ENCODE measurements at regions not wholly inside any gene's neighbourhood (a gene's known extent, or its start where the extent isn't known, plus 50 kb on each side); places are given as distances from the start of the nearest gene placed in this dataset.

GRCh38 chrX:26375346-26375745 is 159.4 kb downstream of the MAGEB5 start:
- DNase-seq (ENCODE audit: low spot score): no peak

DNA sequence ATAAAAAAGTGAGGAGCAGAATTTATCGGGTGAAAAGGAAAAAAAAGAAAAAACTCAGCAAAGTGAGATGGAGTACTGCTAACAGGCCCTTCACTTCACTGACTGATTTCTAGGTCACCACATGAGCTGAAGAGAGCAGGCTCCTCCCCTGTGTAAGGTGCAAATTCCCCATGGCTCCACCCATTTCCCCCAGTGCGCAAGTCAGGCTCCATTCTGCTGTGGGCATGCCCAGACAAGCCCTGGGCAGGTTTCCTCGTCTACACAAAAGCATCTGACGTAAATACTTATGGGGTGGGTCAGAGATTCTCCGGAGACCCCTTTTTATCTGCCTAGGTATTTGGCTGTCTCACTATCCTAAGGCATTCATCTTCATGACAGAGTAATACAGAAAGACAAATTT is 157.9 kb downstream of the MAGEB5 start:
- no peak for DNase-seq (ENCODE audit: low spot score)

DNA sequence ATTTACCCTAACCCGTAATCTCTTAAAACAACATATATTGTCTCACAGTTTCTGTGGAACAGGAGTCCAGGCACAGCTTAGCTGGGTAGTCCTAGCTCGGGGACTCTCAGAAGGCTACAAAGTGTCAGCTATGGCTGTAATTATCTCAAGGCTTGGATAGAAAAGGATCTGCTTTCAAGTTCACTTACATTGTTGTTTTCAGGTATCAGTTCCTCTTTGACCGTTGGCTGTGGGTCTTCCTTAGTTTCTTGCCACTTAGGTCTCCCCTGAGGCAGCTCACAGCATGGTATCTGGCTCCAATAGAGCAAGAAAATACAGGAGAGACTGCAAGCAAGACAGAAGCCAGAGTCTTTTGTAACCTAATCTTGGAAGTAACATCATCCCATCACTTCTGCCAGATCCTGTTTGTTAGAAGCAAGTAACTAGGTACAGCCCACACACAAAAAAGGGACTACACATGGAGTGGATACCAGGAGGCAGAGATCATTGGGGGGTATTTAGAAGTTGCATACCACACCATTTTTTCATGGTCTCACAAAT is 137.0 kb downstream of the MAGEB5 start:
- no peak for DNase-seq (ENCODE audit: low spot score)

DNA sequence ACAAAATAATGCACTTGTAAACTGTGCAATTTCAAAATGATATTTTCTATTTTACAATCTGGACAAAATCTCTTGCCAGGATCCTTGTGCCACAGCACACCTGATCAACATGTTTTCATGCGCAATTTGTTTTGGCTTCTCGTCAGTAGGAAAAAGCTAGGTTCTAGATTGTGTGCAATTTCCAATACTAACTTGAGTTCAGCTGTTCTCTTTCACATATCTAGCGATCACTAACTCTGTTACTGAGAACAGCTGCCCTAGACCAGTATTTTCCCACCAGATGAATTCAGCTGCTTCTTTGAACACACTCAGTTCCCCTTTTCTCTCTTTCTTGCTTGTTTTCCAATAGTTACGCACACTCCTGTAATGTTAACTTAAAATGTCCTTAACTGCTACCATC is 131.2 kb downstream of the MAGEB5 start:
- no peak for DNase-seq (ENCODE audit: low spot score)

DNA sequence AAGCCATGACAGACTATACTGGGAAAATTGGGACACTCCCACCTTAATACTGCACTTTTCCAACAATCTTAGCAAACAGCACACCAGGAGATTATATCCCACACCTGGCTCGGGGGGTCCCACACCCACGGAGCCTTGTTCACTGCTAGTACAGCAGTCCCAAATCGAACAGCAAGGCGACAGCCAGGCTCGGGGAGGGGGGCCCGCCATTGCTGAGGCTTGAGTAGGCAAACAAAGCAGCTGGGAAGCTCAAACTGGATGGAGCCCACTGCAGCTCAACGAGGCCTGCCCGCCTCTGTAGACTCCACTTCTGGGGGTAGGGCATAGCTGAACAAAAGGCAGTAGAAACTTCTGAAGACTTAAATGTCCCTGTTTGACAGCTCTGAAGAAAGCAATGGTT is 118.3 kb downstream of the MAGEB5 start:
- DNase-seq (ENCODE audit: low spot score): no peak

- no peak for DNase-seq (ENCODE audit: low spot score)
Observed at GRCh38 chrX:26328608-26329319, 112.8 kb downstream of the MAGEB5 start.

DNA sequence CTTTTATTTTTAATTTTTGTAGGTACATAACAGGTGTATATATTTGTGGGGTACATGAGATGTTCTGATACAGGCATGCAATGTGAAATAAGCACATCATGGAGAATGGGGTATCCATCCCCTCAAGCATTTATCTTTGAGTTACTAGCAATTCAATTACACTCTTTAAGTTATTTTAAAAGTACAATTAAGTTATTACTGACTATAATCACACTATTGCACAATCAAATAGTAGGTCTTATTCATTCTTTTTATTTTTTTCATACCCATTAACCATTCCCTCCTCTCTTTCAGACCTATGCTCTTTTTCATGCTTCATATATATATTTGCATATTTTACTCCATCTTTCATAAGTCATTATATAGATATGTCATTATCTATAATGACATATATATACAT is 93.3 kb downstream of the MAGEB5 start:
- no peak for DNase-seq (ENCODE audit: low spot score)

- no peak for DNase-seq (ENCODE audit: low spot score)
Observed at GRCh38 chrX:26295425-26295824, 79.5 kb downstream of the MAGEB5 start.

DNA sequence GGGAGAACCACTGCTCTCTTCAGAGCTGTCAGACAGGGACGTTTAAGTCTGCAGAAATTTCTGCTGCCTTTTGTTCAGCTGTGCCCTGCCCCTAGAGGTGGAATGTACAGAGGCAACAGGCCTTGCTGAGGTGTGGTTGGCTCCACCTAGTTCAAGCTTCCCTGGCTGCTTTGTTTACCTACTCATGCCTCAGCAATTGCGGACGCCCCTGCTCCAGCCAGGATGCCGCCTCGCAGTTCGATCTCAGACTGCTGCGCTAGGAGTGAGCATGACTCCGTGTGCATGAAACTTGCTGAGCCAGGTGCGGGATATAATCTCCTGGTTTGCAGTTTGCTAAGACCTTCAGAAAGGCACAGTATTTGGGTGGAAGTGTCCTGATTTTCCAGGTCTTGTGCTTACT is 70.9 kb downstream of the MAGEB5 start:
- DNase-seq (ENCODE audit: low spot score): no peak

All from AG08395 (cell line).